Panc1 (cell line): ENCODE measurements at regions not wholly inside any gene's neighbourhood (a gene's known extent, or its start where the extent isn't known, plus 50 kb on each side); places are given as distances from the start of the nearest gene placed in this dataset.

Source experiments
- POLR2AphosphoS5 ChIP-seq: IDR thresholded peaks from 2 replicates; pipeline ENCODE4 v1.6.1; 2012; ENCODE audit warnings: mild to moderate bottlenecking, low read depth, low read length, moderate library complexity
- SIN3A ChIP-seq: IDR thresholded peaks from 2 replicates; pipeline ENCODE4 v1.6.1; 2012; ENCODE audit warnings: low read depth, mild to moderate bottlenecking, low read length, moderate library complexity, borderline replicate concordance; ENCODE audit not compliant: insufficient read depth
- TCF7L2 ChIP-seq: IDR thresholded peaks from 2 replicates; pipeline ENCODE4 v1.6.1; 2011; ENCODE audit warnings: mild to moderate bottlenecking, low read depth, low read length, inconsistent platforms
- TF ChIP-seq, protein P1 (sequence below): fragments of 450-650 bp; IDR thresholded peaks from 2 replicates; pipeline ENCODE4 v1.5.1; 2017; ENCODE audit warnings: mild to moderate bottlenecking
- TF ChIP-seq, protein P2 (sequence below), 2 experiments: IDR thresholded peaks; 2 replicates each; pipeline ENCODE4 v1.6.1; 2011 to 2012; ENCODE audit warnings: low read depth in 2 of 2, control low read depth in 1 of 2, low read length in 1 of 2, mild to moderate bottlenecking in 1 of 2, moderate library complexity in 1 of 2; ENCODE audit not compliant: insufficient read depth in 1 of 2

DNA sequence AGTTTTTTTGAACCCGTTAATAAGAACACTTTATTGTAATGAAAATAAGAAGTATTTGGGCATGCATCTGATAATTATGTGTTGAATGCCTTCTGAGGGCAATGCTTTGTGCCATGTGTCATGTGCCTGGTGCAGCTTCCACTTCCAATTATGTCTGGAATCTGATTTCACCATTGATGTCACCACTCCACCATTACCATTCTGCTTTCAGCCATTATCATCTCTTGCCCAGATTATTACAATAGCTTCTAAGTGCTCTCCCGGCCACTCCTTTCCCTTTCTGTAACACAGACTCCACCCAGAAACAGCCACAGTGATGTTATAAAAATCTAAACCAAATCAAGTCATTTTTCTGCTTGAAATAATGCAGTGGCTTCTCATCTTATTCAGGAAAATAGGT lies 171.7 kb downstream of the C9orf152 start:
- TF ChIP-seq, protein P1, sequence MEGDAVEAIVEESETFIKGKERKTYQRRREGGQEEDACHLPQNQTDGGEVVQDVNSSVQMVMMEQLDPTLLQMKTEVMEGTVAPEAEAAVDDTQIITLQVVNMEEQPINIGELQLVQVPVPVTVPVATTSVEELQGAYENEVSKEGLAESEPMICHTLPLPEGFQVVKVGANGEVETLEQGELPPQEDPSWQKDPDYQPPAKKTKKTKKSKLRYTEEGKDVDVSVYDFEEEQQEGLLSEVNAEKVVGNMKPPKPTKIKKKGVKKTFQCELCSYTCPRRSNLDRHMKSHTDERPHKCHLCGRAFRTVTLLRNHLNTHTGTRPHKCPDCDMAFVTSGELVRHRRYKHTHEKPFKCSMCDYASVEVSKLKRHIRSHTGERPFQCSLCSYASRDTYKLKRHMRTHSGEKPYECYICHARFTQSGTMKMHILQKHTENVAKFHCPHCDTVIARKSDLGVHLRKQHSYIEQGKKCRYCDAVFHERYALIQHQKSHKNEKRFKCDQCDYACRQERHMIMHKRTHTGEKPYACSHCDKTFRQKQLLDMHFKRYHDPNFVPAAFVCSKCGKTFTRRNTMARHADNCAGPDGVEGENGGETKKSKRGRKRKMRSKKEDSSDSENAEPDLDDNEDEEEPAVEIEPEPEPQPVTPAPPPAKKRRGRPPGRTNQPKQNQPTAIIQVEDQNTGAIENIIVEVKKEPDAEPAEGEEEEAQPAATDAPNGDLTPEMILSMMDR: no peak
- no peak for TF ChIP-seq POLR2AphosphoS5
- TF ChIP-seq, protein P2, sequence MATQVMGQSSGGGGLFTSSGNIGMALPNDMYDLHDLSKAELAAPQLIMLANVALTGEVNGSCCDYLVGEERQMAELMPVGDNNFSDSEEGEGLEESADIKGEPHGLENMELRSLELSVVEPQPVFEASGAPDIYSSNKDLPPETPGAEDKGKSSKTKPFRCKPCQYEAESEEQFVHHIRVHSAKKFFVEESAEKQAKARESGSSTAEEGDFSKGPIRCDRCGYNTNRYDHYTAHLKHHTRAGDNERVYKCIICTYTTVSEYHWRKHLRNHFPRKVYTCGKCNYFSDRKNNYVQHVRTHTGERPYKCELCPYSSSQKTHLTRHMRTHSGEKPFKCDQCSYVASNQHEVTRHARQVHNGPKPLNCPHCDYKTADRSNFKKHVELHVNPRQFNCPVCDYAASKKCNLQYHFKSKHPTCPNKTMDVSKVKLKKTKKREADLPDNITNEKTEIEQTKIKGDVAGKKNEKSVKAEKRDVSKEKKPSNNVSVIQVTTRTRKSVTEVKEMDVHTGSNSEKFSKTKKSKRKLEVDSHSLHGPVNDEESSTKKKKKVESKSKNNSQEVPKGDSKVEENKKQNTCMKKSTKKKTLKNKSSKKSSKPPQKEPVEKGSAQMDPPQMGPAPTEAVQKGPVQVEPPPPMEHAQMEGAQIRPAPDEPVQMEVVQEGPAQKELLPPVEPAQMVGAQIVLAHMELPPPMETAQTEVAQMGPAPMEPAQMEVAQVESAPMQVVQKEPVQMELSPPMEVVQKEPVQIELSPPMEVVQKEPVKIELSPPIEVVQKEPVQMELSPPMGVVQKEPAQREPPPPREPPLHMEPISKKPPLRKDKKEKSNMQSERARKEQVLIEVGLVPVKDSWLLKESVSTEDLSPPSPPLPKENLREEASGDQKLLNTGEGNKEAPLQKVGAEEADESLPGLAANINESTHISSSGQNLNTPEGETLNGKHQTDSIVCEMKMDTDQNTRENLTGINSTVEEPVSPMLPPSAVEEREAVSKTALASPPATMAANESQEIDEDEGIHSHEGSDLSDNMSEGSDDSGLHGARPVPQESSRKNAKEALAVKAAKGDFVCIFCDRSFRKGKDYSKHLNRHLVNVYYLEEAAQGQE (IDR thresholded peaks at IDR 0.05; ENCODE audit: insufficient read depth in 1 of 2, low read depth in 2 of 2, low read length in 1 of 2): no peak
- no peak for TF ChIP-seq SIN3A
- TF ChIP-seq TCF7L2: no peak
